ENCODE measurements at regions not wholly inside any gene's neighbourhood (a gene's known extent, or its start where the extent isn't known, plus 50 kb on each side); places are given as distances from the start of the nearest gene placed in this dataset.

GRCh38 chr4:175559526-175559925, 252.5 kb downstream of the GPM6A start:
- DNase-seq (no peak), ATAC-seq (no peak)
- H3K36me3 ChIP-seq: no peaks in the 10 kb centered on the region
- no peaks in the 10 kb centered on the region for H3K9me3 ChIP-seq
- intact Hi-C loops (cut with DNase I): no loop called here
- no peaks in the 10 kb centered on the region for H3K27me3 ChIP-seq
- no peak for TF ChIP-seq POLR2A (IDR thresholded peaks at IDR 0.05)
- TF ChIP-seq, protein P1, sequence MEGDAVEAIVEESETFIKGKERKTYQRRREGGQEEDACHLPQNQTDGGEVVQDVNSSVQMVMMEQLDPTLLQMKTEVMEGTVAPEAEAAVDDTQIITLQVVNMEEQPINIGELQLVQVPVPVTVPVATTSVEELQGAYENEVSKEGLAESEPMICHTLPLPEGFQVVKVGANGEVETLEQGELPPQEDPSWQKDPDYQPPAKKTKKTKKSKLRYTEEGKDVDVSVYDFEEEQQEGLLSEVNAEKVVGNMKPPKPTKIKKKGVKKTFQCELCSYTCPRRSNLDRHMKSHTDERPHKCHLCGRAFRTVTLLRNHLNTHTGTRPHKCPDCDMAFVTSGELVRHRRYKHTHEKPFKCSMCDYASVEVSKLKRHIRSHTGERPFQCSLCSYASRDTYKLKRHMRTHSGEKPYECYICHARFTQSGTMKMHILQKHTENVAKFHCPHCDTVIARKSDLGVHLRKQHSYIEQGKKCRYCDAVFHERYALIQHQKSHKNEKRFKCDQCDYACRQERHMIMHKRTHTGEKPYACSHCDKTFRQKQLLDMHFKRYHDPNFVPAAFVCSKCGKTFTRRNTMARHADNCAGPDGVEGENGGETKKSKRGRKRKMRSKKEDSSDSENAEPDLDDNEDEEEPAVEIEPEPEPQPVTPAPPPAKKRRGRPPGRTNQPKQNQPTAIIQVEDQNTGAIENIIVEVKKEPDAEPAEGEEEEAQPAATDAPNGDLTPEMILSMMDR (IDR thresholded peaks at IDR 0.05): no peak
- no peaks in the 10 kb centered on the region for H3K4me1 ChIP-seq
- no peak overlapping the region for H3K4me3 ChIP-seq
- H3K27ac ChIP-seq: no peak overlapping the region
- WGBS, 4 donors: 52 to 60% (median 54%) methylated on average over 2 of the region's 2 CpGs

DNA sequence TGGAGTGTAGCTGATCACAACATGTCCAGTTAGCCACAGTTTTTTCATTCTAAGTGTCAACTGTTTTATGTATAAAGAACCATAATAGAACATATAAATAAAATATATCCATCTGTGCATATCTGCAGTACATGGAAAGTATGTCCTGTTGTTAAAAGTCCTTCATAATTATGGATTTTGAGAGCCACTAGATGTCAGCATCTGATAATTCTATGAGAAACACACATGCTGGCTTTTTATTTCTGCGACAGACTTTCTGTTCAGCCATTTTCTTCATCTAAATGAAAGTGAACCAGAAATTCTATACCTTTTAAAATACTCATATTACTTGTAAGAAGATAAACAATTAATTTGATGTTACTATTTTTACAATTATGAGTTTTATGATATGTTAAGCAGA, 251.5 kb downstream of the GPM6A start:
- H3K27ac ChIP-seq: no peak overlapping the region
- H3K9me3 ChIP-seq: no peaks in the 10 kb centered on the region
- ATAC-seq (no peak), DNase-seq (no peak)
- H3K4me1 ChIP-seq: no peaks in the 10 kb centered on the region
- intact Hi-C loops (cut with DNase I): loop anchor here in 3 of 10 donors (5.0 to 10.0 kb wide), 2 partner anchors 332 to 334 kb away; no protein-coding TSS in a partner anchor
- WGBS, 4 donors: 33 to 48% (median 35%) methylated on average over 1 of the region's 1 CpG
- H3K36me3 ChIP-seq: no peaks in the 10 kb centered on the region
- TF ChIP-seq, protein P1 (IDR thresholded peaks at IDR 0.05): peak in 5 of 12 donors; percentile 23 to 44 (median 32)
- TF ChIP-seq POLR2A (IDR thresholded peaks at IDR 0.05): no peak
- H3K4me3 ChIP-seq: no peak overlapping the region
- H3K27me3 ChIP-seq: no peaks in the 10 kb centered on the region

- intact Hi-C loops (cut with DNase I): loop anchor here in 3 of 10 donors (5.0 to 10.0 kb wide), 2 partner anchors 331 to 333 kb away; no protein-coding TSS in a partner anchor
- H3K27ac ChIP-seq: no peak overlapping the region
- no peaks in the 10 kb centered on the region for H3K4me1 ChIP-seq
- no peaks in the 10 kb centered on the region for H3K9me3 ChIP-seq
- H3K36me3 ChIP-seq: no peaks in the 10 kb centered on the region
- ATAC-seq: no peak
- H3K4me3 ChIP-seq: no peak overlapping the region
- no peak for DNase-seq
- no peaks in the 10 kb centered on the region for H3K27me3 ChIP-seq
- TF ChIP-seq POLR2A (IDR thresholded peaks at IDR 0.05): no peak
- TF ChIP-seq, protein P1 (IDR thresholded peaks at IDR 0.05): no peak
- 65 to 81% (median 71%) methylated on average over 1 of the region's 1 CpG for WGBS, 4 donors
Observed at GRCh38 chr4:175561696-175562095, 250.4 kb downstream of the GPM6A start.

DNA sequence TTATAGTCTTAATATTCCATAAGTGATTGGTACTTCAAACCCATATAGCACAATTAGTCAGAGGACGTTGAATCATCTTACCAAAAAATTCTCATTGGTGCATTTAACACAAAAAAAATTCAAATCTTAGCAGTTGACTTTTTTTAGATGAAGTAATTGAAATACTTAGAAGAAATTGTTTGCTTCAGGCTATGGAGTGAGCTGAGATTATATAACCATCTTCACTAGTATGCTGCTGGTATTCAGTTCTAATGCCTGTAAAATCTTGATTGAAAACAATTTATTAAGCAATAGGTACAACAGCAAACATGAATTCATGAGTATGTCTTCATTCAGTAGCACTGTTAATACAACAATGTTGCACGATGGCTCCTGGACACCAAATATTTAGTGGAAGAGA, 250.0 kb downstream of the GPM6A start:
- no peaks in the 10 kb centered on the region for H3K4me1 ChIP-seq
- H3K36me3 ChIP-seq: no peaks in the 10 kb centered on the region
- 41 to 45% (median 42%) methylated on average over 2 of the region's 2 CpGs for WGBS, 4 donors
- no peak overlapping the region for H3K27ac ChIP-seq
- H3K27me3 ChIP-seq: no peaks in the 10 kb centered on the region
- DNase-seq (no peak), ATAC-seq (no peak)
- no peak overlapping the region for H3K4me3 ChIP-seq
- no peaks in the 10 kb centered on the region for H3K9me3 ChIP-seq
- TF ChIP-seq, protein P1 (IDR thresholded peaks at IDR 0.05): no peak
- TF ChIP-seq POLR2A (IDR thresholded peaks at IDR 0.05): no peak
- intact Hi-C loops (cut with DNase I): loop anchor here in 3 of 10 donors (5.0 to 10.0 kb wide), 2 partner anchors 330 to 333 kb away; no protein-coding TSS in a partner anchor
